ENCODE measurements at regions not wholly inside any gene's neighbourhood (a gene's known extent, or its start where the extent isn't known, plus 50 kb on each side); places are given as distances from the start of the nearest gene placed in this dataset.

- ATAC-seq = no peak
Observed at GRCh38 chr10:118457824-118458428, 115.8 kb upstream of the FAM204A start.

GRCh38 chr10:118455181-118455695, 113.1 kb upstream of the FAM204A start:
- TF ChIP-seq CSDC2 (CRISPR knock-in tag; IDR thresholded peaks at IDR 0.05) = no peak
- TF ChIP-seq CREB5 (CRISPR knock-in tag; IDR thresholded peaks at IDR 0.05; ENCODE audit: low read depth) = no peak
- TF ChIP-seq ZFP3 (CRISPR knock-in tag; IDR thresholded peaks at IDR 0.05) = no peak
- TF ChIP-seq PATZ1 (CRISPR knock-in tag; IDR thresholded peaks at IDR 0.05; ENCODE audit: borderline replicate concordance) = no peak
- no peak for ATAC-seq

More at GRCh38 chr10:118457824-118458428, 115.8 kb upstream of the FAM204A start:
- TF ChIP-seq SNAI2 (CRISPR knock-in tag; IDR thresholded peaks at IDR 0.05) = no peak
- TF ChIP-seq PATZ1 (CRISPR knock-in tag; IDR thresholded peaks at IDR 0.05; ENCODE audit: borderline replicate concordance) = no peak
- no peak for TF ChIP-seq CSDC2 (CRISPR knock-in tag; IDR thresholded peaks at IDR 0.05)

GRCh38 chr10:118454211-118454610, 112.1 kb upstream of the FAM204A start:
- no peak for ATAC-seq
- TF ChIP-seq PATZ1 (CRISPR knock-in tag; IDR thresholded peaks at IDR 0.05; ENCODE audit: borderline replicate concordance) = no peak

GRCh38 chr10:118452098-118452497, 110.0 kb upstream of the FAM204A start:
- no peak for ATAC-seq
- TF ChIP-seq CSDC2 (CRISPR knock-in tag; IDR thresholded peaks at IDR 0.05) (no peak), ZFP30 (CRISPR knock-in tag; IDR thresholded peaks at IDR 0.05) (no peak), BACH2 (CRISPR knock-in tag; IDR thresholded peaks at IDR 0.05; ENCODE audit: borderline replicate concordance) (no peak), CREB5 (CRISPR knock-in tag; IDR thresholded peaks at IDR 0.05; ENCODE audit: low read depth) (no peak), TSHZ2 (CRISPR knock-in tag; IDR thresholded peaks at IDR 0.05) (no peak), ZNF70 (CRISPR knock-in tag; IDR thresholded peaks at IDR 0.05) (no peak), OSR1 (CRISPR knock-in tag; IDR thresholded peaks at IDR 0.05) (no peak), ESRRG (CRISPR knock-in tag; IDR thresholded peaks at IDR 0.05) (no peak), GLIS3 (CRISPR knock-in tag; IDR thresholded peaks at IDR 0.05) (no peak), CSRNP3 (CRISPR knock-in tag; IDR thresholded peaks at IDR 0.05) (no peak)

Measured in SK-N-SH treated with all-trans-retinoic acid at 6 μM for 48 hours (cell line).